ENCODE measurements at regions not wholly inside any gene's neighbourhood (a gene's known extent, or its start where the extent isn't known, plus 50 kb on each side); places are given as distances from the start of the nearest gene placed in this dataset.
"Not testable (repeated sequence)": the region's sequence is repeated elsewhere in the genome, so short reads cannot be mapped to it uniquely, and the experiment has no call there.

DNA sequence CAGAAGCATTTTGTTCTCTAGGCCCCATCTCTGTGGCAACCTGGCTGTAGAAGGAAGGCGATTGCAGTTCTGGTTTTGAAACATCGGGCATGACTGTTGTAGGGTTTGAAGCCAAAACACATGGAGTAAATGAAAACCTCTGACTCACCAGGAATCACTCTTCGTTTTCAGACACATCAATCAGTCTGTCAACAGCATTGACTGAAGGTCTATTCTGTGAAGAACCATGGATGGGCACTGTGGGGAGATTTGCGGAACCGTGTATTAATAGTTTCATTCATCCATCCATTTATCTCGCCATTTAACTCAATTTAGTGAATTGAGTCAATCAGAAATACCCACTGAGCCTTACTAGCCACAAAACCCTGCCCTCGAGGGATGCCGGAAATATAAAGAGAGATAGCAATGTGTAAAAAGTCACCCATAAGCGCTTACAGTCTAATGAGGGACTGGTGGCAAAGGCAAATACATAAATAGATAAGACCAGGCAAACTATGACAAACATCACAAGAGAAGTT is 364.6 kb upstream of the PROX1 start:
- DNase-seq (ENCODE audit: low read depth in 2 of 2, low spot score in 1 of 2), result no peak

DNA sequence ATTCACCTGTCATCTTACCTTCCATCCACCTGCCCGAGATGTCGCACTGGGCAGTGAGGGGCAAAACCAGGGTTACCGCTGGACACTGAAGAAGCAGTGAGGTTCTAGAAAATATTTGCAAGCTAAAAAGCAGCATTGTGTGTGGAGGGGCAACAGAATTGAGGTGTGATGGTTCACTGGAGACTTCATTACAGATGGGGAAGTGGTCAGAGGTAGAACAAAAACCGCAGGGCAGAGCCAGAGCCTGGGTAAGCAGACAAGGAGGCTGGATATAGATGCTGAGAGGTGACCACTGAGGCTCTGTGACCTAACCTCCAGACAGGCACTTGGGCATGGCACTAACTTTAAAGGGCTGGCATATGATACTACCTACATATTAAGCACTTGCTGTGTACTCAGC is 363.9 kb upstream of the PROX1 start:
- no peak for DNase-seq (ENCODE audit: low read depth in 2 of 2, low spot score in 1 of 2)

DNA sequence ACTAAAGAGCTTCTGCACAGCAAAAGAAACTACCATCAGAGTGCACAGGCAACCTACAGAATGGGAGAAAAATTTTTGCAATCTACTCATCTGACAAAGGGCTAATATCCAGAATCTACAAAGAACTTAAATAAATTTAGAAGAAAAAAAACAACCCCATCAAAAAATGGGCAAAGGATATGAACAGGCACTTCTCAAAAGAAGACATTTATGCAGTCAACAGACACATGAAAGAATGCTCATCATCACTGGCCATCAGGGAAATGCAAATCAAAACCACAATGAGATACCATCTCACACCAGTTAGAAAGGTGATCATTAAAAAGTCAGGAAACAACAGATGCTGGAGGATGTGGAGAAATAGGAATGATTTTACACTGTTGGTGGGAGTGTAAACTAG is 351.0 kb upstream of the PROX1 start:
- DNase-seq (ENCODE audit: low read depth in 2 of 2, low spot score in 1 of 2), result not testable (repeated sequence)

DNA sequence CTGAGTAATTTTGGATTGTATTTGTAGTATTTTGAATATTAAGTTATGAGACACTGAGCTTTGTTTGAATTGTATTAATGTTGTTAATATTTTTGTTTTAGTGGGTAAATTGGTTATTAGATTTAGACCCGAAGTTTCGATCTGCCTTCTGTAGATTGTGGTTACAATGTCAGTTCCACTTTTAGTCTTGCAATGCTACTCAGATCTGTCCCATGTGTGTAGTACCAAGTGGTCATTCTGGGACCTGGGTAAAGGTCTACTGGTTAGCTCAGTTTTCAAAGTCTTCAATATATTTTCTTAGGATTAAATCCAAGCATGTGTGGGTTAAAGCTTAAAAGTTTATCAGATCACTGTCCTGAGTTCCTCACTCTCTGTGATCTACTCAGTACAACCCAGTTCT is 346.5 kb upstream of the PROX1 start:
- no peak for DNase-seq (ENCODE audit: low read depth in 2 of 2, low spot score in 1 of 2)

DNA sequence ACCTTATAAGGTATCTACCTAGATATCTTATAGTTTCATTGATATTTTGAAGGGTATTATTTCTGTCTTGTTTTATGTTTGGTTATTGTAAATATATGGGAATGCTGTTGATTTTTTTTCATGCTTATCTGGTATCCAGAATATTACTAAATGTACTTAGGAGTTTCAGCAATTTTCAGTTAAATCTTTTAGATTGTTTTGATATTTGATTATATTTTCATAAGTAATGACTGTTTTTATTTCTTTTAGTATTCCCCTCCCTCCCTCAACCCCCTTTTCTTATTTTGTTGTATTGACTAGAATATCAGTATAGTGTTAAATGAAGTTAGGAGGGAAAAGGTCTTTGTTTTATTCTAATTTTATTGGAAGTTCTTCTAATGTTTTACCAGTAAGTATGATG is 344.4 kb upstream of the PROX1 start:
- DNase-seq (ENCODE audit: low read depth in 2 of 2, low spot score in 1 of 2), result no peak

DNA sequence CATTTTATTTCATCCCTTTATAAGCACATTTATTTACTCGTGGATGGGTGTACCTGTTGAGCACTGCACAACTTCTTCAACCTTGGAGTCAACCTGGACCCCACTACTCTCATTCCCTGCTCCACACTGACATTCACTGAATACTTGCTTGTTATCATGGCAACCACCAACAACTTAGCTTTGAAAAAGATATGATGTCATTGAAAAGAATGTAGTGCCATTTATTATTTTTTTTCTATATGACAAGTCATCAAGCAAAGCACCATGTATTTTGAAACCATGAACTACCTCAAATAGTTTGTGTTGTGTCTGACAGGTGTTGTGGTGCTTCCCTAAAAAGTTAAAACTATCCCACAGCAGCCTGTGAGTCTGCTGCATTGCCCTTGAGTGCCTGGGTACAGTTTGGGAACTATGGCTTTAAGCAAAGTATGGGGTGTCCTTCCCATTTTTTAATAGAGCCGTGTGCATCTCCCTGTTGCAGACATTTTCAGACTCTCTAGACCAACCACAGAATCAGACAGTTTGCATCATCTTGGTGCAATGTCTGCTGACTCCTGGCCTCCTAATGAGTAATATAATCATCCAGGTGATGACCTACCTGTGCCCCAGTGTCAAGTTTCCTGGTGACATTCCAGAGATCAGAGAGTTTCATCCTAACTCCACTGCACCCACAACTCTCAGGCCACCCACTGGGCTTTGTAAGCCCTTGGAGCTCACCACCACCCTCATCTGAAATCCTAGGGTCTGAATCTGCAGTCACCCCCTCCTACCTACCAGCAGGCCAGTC is 339.7 kb upstream of the PROX1 start:
- no peak for DNase-seq (ENCODE audit: low read depth in 2 of 2, low spot score in 1 of 2)

DNA sequence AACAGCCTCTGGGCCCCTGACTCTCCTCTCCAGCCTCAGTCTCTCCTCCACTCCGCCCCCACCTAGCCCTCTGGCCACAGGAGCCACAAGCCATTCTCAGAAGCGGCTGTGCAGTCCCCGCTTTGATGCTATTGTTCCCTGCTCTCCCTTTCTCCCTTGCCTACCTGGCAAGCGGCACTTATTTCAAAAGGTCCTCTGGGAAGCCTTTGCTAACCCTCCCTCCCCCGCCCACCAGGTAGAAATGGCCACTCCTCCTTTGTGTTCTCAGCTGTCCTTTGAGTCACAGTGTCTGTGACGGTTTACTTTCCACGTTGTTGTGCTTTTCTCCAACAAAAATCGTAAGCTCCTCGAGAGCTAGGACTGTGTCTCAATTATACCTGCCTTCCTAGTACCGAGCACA is 338.4 kb upstream of the PROX1 start:
- DNase-seq (ENCODE audit: low read depth in 2 of 2, low spot score in 1 of 2), result no peak

DNA sequence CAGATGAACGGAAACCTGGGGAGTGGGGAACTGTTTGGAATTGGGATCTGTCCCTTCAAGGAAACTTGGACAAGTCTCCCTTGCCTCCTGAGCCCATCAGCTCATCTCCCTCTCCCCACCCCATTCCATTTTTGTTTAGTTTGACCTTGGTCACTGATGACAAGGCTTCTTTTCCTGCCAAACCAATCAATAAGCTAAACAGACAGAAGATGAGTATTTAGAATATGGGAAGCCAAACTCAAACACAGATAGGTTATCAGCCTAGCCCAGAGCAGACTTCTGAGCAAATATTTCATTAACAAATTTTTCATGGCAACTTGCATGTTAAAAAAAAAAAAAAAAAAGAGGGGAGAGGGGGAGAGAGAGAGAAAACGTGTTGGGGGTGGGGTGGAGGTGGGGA is 337.2 kb upstream of the PROX1 start:
- no peak for DNase-seq (ENCODE audit: low read depth in 2 of 2, low spot score in 1 of 2)

DNA sequence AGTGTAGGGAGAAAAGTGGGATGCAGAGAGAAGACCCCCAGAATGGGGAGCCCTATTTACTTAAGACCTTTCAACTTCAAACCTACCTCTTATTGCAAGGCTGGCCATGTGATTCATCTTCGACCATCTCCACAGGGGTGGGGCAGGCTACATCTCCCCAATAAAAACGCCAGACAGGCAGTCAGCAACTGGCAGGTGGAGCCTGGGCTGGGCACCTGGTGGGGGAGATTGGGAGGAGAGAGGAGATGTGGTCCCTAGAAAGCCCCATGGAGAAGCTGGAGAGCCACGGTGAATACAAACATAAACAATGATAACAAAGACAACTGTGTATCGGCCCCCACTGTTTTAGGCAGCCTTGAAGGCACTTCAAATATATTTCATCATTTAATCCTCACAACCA is 336.7 kb upstream of the PROX1 start:
- no peak for DNase-seq (ENCODE audit: low read depth in 2 of 2, low spot score in 1 of 2)

DNA sequence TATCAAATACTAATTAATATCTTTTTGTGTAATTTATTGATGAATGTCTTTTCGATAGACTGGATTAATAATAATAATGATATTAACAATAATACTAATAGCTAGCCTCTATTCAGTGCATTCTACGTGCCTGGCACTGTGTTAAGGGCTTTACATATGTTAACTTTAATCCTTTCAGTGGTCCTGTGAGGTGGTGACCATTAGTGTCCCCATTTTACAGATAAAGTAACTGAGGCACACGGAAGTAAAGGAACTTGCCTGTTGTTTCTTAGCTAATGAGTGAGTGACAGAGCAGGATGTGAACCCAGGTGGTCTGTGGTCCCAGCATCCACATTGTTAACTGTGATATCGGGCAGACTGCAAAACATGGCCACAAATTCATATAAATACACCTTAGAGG is 335.7 kb upstream of the PROX1 start:
- DNase-seq (ENCODE audit: low read depth in 2 of 2, low spot score in 1 of 2), result no peak

DNA sequence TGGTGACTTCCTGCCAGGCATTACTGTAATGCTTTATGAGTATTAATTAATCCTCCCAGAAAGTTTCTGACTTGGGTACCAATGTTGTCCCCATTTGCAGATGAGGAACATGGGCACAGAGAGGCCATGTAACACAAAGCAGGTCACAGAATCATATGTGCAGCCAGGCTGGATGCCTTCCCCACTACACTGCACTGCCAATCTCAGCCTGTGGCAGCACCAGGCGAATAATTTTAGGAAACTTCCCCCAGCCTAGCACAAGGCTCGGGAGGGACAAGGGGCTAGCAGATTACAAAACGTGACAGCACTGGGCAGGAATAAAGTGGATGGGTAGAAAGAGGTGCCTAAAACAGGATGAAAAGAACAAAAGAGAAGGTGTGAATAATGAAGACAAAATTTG is 331.7 kb upstream of the PROX1 start:
- DNase-seq (ENCODE audit: low read depth in 2 of 2, low spot score in 1 of 2), result no peak

DNA sequence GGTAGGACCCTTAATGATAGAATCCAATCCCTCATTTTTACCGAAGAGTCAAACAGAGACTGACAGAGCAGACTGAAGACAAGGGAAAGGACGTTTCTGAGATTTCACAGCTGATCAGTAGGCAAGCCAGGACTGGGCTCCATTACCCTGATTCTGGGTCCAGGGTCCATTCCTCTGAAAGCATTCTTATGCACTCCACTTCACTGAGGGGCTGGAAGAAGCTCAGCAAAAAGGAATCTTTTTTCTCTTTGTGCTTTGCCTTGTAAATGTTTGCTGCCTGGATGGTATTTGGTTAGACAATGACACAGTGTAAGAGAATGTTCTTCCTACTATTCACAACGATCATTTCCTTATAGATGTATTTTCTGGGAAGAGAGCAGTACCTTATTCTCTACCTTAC is 331.3 kb upstream of the PROX1 start:
- no peak for DNase-seq (ENCODE audit: low read depth in 2 of 2, low spot score in 1 of 2)

DNA sequence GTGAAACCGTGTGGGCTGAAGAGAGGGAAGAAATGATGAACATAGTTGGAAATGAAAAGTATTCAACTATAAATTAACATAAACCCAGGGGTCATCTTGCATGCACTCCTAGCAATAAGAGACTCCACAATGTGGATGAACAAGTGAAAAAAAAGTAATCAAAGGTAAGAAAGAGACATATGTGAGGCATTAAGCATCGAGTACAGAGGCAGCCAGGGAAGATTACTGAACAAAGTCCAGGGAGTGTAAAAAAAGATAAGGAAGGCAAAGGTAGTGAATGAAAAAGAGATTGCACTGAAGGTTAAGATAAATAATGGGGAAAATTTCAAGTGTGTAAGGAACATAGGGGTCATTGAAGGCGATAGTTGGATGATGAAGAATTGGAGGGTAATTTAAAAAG is 330.8 kb upstream of the PROX1 start:
- no peak for DNase-seq (ENCODE audit: low read depth in 2 of 2, low spot score in 1 of 2)

DNA sequence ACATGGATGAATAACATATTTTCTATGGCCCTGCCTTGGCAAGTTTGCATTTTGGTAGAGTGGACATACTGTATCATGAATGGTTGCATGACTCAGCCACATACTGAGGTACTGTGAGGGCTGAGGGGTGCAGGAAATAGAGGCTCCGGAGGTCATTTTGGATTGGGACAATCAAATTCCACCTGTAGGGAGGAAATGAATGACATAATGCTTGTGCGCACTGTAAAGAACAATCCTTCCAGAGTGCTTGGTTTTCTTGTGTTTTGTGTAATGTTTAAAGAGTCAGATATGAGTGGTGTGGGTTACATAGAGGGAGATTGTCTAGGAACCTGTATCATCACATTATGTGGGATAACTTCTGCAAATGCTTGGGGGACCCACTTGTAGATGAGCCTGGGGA is 329.9 kb upstream of the PROX1 start:
- no peak for DNase-seq (ENCODE audit: low read depth in 2 of 2, low spot score in 1 of 2)

DNA sequence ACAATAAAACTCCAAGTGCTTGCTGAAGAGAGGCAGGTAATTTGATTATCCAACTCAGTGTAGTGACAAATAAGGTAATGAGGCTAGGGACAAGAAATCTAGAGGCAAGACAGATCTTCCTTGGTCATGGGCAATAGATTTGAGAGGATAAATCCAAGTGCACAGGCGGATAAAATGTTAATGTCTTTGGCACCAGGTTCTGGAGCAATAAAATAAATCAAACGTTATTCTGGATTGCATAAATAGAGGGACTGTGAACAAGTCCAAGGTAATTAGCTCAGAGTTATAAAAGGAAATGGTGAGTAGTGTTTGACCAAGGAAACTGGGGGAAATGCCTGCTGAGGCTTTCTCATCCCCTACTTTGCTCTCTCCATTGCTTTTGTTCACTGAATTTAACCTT is 329.3 kb upstream of the PROX1 start:
- no peak for DNase-seq (ENCODE audit: low read depth in 2 of 2, low spot score in 1 of 2)

DNA sequence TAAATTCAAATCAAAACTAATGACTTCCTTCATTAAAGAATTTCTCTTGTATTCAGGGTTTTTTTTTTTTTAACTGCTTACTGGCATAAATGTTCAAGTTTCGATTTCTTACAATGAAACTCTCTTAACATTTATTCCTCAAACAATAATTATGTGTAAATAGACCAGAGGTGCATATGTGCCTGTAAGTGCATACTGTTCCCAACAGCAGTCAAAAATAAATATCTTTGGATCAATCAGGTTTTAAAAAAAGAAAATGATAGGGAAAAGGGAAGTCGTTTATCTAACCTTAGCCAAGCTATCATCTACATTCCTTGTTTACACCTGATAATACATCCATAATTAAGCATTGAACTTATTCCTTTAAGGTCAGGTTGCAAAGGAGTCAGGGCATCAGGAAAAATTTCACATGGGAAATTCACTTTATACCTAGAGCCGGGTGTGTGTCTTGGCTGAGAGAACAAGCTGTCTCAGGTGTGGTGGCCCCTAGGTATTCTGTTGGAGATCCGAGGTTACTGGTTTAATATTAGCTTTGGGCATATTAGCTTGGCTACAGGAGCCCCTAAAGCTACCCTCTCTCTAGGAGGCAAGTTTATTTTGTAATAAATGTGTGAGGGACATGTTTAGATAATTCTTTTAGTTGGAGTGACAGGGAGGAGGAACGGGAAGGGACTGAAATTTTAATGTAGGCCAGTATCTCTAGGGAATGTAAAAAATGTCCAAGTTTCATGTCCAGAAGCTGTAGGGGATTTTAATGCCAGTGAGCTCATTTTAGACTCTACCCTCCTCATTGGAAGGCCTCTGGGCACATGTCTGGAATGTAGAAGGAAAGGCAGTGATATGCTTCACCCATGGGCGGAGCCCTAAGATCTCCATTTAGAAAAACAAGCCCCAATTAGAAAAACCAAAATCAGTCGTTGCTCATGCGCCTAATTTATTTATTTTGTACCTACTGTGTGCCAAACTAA is 327.9 kb upstream of the PROX1 start:
- DNase-seq (ENCODE audit: low read depth in 2 of 2, low spot score in 1 of 2), result no peak

DNA sequence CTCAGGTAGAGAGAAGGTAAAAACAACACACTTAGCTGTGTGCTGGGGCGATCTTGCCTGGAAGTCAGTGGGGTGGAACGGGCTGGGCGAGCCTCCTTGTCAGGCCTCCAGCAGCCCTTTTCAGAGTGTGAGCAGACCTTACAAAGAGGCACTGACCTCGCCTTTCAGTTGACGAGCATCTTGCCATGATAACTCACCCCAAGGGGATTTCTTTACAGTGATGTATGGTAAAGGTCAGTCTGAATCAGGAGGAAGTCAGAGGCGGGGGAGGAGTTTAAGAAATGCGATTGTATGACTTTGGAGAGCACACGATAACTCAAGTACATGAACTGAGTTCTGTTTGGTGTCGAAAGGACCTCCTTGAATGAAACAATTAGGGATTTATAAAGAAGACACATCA is 326.5 kb upstream of the PROX1 start:
- DNase-seq (ENCODE audit: low read depth in 2 of 2, low spot score in 1 of 2), result no peak

DNA sequence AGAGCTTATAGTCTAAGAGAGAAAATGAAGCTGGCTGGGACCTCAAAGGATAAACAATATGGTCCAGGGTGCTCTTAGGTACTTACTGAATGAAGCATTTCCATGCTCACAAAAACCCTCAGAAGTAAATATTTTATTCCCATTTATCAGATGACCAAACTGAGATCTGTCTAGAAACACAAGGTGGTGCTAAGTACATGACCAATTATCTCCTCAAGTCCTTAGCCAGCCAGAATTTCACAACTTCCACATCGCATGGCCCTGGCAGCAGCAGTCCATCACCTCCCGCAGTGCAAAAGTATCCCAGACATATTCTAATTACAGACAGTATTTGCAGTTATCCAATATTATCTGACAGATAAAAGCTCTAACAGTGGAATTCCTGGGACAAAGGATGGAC is 321.7 kb upstream of the PROX1 start:
- no peak for DNase-seq (ENCODE audit: low read depth in 2 of 2, low spot score in 1 of 2)

DNA sequence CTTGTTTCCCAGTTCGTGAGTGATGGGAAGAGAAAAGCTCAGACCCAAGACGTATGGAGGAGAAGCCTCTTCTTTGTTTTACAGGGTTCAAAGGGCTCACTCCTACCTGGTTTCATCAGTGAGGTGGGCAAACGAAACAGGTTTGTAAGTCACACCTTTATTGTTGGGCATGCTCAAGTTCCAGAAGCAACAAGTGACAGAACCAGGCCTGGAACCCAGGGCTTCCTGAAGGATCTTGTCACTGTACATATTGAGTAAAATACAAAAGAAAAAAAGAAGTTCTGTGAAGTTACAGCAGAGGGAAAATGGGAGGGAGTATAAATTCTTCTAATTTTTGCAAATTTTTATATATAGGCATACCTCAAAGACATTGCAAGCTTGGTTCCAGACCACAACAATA is 320.9 kb upstream of the PROX1 start:
- DNase-seq (ENCODE audit: low read depth in 2 of 2, low spot score in 1 of 2), result no peak

DNA sequence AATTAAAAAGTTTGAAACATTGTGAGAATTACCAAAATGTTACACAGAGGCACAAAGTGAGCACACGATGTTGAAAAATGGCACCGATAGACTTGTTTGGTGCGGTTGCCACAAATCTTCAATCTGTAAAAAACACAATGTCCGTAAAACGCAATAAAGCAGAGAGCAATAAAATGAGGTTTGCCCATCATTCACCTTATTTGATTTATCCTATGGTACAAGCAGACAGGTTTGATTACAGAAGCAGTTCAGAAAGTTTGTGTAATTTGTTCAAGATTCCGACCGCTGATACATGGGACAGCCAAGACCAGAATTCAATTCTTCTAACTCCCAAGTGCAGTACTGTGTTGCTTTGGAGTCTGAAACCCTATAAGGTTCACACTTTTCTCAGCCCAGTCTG is 318.3 kb upstream of the PROX1 start:
- DNase-seq (ENCODE audit: low read depth in 2 of 2, low spot score in 1 of 2), result no peak

DNA sequence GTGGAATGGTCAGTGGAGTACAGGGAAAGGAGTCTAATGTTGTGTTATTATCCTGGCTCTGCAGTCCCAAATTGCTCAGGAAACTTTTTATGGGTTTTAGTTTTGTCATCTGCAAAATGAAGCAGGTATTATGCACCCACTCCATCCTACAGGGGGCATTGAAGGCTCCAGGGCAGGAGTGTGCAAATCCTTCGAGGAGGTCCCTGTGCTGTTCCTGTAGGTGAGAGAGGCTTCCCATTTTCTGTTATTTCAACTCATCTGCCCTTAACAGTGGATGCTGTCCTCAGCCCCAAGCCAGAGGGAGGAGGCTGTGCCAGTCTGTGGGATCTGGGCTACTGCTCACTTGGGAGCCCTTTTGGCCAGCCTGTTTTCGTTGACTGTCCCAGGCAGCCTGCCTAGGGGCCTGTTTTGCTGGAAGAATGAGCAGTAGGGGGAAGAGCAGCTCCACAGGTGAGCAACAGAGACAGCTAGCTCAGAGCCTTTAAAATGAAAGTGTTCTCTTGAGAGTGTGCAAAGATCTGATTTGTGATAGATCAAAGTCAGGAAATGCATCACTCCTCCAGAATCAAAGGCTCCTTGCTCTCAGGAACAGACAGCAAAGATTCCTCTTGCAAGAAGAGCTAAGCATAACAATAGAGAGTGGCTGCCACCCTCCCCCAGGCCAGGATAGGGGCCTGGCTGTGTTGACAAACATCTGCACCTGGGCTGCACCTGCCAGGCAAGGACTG is 317.6 kb upstream of the PROX1 start:
- DNase-seq (ENCODE audit: low read depth in 2 of 2, low spot score in 1 of 2), result no peak

DNA sequence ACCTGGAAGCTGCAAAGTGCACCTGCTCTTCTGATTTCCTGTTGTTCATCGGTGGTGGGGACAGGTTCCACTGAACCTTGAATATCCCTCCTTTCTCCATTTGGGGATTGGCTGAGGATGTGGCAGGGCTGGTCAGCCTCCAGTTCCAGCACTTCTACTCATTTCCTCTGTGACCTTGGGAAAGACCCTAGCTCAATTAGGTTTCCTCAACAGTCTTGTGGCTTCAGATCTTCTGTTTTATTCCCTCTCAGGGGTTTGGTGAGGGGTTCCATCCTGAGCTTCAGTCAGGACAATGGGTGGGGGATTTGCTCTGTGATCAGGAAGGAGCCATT is 317.1 kb upstream of the PROX1 start:
- no peak for DNase-seq (ENCODE audit: low read depth in 2 of 2, low spot score in 1 of 2)

All from stimulated activated CD8-positive, alpha-beta memory T cell treated with anti-CD3 and anti-CD28 coated beads, Interleukin-4, amount 100 ng/mL, for 1 hour (primary cell).